T47D (cell line): ENCODE measurements at regions not wholly inside any gene's neighbourhood (a gene's known extent, or its start where the extent isn't known, plus 50 kb on each side); places are given as distances from the start of the nearest gene placed in this dataset.

Experiments
- DNase-seq, 2 experiments: peaks; one replicate each; pipeline versions ENCODE4 v3.0.0 to v3.0.0-alpha.2; 2011 to 2012; ENCODE audit warnings: low read depth in 1 of 2, low spot score in 1 of 2
- JUND ChIP-seq: IDR thresholded peaks from 2 replicates; pipeline ENCODE4 v1.6.1; 2012; ENCODE audit warnings: low read depth
- in situ Hi-C: cut with HindIII; loops from 2 replicates; pipeline ENCODE4 v1.10.0; 2016; ENCODE audit warnings: low sequenced_read_pairs, low pct_unique_long_range_greater_than_20kb

GRCh38 chr11:41836431-41836830 lies 377.0 kb upstream of the LRRC4C start:
- DNase-seq: no peak
- no peak for TF ChIP-seq JUND
- in situ Hi-C loops: no loop called here

DNA sequence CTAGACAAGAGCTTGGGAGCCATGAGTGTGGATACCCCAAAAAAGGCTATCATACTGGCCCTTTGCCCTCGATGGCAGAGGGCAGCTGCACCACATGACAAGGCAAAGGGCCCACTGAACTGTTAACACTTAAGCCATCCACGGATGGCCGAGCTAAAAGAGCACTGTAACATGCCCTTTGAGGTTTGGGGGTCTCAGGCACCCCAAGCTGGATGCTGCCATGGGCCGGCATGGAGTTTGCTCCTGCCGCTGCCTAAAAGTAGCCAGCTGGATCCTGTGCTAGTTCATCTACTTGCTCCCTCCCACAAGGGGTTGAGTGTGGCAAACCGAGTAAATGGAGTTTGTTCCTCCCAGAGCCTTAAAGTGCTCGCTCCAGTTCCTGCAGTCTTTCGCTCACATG lies 383.2 kb upstream of the LRRC4C start:
- in situ Hi-C loops: no loop called here
- TF ChIP-seq JUND: no peak
- no peak for DNase-seq

- in situ Hi-C loops: no loop called here
- DNase-seq: no peak
These were observed 385.6 kb upstream of the LRRC4C start for GRCh38 chr11:41845066-41845465.

DNA sequence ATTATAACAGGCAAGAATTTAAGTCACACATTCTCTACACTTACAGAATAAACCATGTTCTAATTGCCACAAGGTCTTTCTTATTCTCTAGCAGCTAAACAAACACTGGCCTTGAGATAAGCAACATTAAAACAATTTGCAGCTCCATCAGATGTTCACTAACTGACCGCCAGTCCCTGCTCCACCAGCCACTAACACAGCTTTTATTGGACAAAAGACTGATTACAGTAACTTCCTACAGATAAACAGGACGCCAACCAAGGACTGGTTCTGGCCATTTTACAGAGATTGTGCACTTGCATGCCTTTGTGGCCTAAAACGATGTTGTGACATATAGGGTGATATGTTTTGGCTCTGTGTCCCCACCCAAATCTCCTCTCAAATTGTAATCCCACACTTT lies 388.9 kb upstream of the LRRC4C start:
- no peak for DNase-seq
- no peak for TF ChIP-seq JUND
- in situ Hi-C loops: no loop called here

More at GRCh38 chr11:41845066-41845465, 385.6 kb upstream of the LRRC4C start:
- no peak for TF ChIP-seq JUND

GRCh38 chr11:41849250-41849649 lies 389.8 kb upstream of the LRRC4C start:
- DNase-seq: no peak
- in situ Hi-C loops: no loop called here
- no peak for TF ChIP-seq JUND

DNA sequence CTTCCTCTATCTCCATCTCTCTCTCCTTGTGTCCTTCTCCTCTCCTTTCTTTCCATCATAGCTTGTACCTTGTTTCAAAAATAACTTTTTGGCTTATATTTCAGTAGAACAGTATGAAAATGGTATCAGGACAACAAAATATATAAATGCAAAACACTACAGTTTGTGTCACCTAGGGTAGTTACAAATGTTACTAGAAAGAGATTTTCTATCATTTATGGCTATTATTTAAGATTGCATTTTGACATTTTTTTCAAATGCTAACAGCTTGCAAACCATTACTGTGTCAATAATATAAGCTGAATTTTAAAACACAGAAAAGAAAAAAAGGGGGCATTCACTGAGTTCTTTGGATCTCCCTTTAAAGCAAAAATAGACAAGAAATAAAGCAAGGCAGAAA lies 392.3 kb upstream of the LRRC4C start:
- no peak for DNase-seq
- in situ Hi-C loops: no loop called here
- TF ChIP-seq JUND: no peak

DNA sequence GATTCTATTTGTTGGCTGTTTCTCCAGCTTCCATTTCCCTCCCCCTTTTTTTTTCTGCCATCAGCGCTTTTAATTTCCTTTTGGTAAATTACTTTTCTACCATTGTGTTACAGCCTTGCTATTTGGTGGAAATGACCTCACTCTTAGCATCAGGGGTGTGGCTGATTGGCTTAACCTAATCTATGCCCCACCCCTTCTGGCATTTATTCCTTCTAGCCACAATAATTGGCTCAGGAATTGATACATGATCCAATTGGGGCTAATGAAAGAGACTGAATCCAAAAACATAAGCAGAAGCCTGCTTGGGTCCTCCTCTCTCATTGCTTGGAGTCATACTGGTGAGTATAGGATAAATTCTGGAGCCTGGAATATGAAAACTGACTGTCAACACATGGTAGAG lies 402.4 kb upstream of the LRRC4C start:
- TF ChIP-seq JUND: no peak
- in situ Hi-C loops: no loop called here
- no peak for DNase-seq

DNA sequence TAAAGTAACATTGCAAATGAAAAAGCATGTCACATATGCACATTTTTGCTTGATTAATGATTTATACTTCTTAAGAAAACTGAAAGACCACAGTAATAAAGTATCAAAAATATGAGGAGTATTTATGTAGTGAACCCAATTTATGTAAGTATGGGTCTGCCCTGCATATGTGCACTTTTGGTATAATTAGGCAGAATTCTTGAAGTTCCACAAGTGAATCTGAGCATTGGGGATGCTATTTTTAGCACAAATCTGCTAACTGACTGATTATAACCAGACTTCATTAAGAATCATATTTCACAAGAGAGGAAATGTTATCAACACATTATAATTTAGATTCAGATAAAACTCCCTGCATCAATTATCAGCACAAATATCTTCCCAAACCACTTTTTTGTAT lies 407.1 kb upstream of the LRRC4C start:
- in situ Hi-C loops: no loop called here
- no peak for DNase-seq

GRCh38 chr11:41868606-41869005 lies 409.2 kb upstream of the LRRC4C start:
- no peak for DNase-seq
- no peak for TF ChIP-seq JUND
- in situ Hi-C loops: no loop called here

More for the DNA sequence above, 407.1 kb upstream of the LRRC4C start:
- TF ChIP-seq JUND: no peak

DNA sequence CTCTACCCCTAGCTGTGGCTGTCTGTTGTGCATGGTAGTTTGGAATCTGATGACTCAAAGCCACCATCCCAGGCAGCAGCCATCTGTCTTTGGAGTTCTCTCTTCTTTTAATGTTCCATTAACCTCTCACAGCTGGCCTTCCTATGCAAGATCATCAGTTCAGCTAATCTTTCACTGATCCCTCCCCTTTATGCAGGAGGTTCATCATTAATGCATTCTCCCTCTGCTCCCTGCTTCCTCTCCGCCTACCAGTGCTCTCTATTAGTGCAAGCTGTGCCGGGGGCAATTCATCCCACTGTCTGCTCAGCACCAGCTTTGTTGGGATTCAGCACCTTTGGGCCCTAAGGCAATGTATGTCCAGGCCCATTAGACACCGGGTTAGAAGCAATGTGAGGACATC lies 413.0 kb upstream of the LRRC4C start:
- in situ Hi-C loops: no loop called here

GRCh38 chr11:41872870-41873269 lies 413.4 kb upstream of the LRRC4C start:
- no peak for TF ChIP-seq JUND
- in situ Hi-C loops: no loop called here
- no peak for DNase-seq

More for the DNA sequence above, 413.0 kb upstream of the LRRC4C start:
- no peak for DNase-seq
- no peak for TF ChIP-seq JUND

DNA sequence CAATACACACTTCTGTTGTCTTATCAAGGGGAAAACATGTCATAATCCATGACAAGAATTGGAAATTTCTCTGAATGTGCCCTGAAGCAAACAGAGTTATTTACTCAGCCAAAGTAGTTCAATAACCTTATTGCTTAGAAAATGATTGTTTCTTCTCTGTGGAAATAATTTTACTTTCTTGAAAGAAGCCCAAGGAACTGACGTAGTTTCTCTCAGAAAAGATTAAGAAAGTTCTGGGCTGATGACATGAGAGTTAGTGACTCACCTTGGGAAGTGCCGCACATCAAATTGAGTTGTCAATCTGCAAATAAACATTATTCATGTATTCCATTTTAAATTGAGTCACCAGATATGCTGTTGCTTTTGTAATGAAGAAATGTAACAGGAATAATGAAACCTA lies 418.6 kb upstream of the LRRC4C start:
- TF ChIP-seq JUND: no peak
- DNase-seq: no peak
- in situ Hi-C loops: no loop called here

DNA sequence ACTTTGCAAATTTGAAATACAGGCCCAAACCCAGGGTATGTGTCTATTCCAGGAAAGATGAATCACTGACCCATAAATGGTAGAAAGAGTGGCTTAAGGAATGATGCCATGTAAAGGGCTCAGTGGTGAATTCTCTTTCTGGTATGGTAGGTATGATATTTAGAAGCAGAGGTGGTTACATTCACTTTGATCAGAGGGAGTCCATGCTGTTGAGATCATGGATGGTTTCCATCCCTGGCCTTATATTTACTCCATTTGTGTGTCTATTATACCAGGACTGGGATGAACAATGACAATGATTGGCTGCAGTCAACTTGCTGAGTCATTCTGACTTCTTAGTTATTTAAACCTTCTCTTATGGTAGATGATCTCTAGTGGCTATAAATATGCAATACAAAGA lies 419.8 kb upstream of the LRRC4C start:
- no peak for TF ChIP-seq JUND
- in situ Hi-C loops: no loop called here
- DNase-seq: no peak

GRCh38 chr11:41895081-41895480 lies 435.6 kb upstream of the LRRC4C start:
- in situ Hi-C loops: no loop called here
- DNase-seq: no peak
- no peak for TF ChIP-seq JUND
